Choroid plexus epithelial cell (primary cell): ENCODE measurements at regions not wholly inside any gene's neighbourhood (a gene's known extent, or its start where the extent isn't known, plus 50 kb on each side); places are given as distances from the start of the nearest gene placed in this dataset.

ENCODE experiments used
- DNase-seq: peaks from one replicate; pipeline ENCODE4 v3.0.0-alpha.2; 2010; ENCODE audit warnings: low read depth
- H3K4me3 ChIP-seq: 2 replicates; pipeline ENCODE4 v1.5.1; 2011; ENCODE audit warnings: low read depth, mild to moderate bottlenecking, control low read depth, low read length, moderate library complexity
- TF ChIP-seq, protein P1 (sequence below): conservative IDR thresholded peaks from 2 replicates; pipeline ENCODE4 v1.5.1; 2011; ENCODE audit warnings: low read depth, mild to moderate bottlenecking, control low read depth, inconsistent platforms, low read length, moderate library complexity

DNA sequence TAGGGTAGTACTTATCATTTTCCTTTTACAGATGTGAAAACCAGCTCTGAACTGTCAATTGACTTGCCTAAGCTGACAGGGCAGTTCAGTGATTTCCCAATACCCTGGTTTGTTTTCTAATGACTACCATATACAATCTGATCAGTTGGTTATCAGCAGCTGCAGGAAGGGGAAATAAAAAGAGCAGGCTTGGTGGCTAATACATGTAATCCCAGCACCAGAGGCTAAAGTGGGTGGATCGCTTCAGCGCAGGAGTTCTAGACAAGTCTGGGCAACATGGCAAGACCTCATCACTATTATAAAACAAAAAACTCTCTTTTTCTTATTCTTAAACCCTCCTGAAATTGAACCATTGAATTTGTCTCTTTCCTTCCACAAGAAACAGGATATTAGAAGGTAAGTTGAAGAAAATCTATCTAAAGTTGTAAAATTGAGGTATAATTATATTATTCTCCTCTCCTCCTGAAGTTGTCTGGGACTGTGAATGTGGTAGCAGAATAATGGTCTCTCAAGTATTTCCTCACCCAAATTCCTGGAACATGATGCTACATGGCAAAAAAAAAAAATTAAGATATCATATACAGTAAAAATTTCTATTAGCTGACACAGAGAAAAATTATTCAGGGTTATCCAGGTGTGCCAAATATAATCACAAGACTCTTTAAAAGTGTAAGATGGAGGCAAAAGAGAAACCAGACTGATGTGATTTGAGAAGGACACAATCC lies 1441.6 kb downstream of the SUCLG1 start:
- no peak overlapping the region for H3K4me3 ChIP-seq

DNA sequence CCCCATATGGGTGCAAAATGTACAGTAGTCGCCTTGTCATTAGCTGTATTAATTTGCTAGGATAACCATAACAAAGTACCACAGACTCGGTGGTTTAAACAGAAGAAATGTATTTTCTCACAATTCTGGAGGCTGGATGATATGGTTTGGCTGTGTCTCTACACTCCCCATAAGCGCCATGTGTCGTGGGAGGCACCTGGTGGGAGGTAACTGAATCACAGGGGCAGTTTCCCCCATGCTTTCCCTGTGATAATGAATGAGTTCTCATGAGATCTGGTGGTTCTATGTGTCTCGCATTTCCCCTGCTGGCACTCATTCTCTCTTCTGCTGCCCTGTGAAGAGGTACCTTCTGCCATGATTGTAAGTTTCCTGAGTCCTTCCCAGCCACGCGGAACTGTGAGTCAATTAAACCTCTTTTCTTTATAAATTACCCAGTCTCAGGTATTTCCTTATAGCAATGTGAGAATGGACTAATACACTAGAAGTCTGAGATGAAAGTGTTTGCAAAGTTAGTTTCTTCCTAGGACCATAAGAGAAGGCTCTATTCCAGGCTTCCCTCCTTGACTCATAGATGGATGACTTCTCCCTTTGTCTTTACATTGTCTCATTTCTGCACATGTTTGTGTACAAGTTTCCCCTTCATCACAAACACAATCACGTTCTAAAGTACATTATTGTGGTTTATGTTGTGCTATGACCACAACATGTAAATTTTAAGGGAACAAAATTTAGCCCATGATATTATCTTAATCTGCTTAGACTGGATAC lies 1442.6 kb downstream of the SUCLG1 start:
- no peak for DNase-seq
- TF ChIP-seq, protein P1, sequence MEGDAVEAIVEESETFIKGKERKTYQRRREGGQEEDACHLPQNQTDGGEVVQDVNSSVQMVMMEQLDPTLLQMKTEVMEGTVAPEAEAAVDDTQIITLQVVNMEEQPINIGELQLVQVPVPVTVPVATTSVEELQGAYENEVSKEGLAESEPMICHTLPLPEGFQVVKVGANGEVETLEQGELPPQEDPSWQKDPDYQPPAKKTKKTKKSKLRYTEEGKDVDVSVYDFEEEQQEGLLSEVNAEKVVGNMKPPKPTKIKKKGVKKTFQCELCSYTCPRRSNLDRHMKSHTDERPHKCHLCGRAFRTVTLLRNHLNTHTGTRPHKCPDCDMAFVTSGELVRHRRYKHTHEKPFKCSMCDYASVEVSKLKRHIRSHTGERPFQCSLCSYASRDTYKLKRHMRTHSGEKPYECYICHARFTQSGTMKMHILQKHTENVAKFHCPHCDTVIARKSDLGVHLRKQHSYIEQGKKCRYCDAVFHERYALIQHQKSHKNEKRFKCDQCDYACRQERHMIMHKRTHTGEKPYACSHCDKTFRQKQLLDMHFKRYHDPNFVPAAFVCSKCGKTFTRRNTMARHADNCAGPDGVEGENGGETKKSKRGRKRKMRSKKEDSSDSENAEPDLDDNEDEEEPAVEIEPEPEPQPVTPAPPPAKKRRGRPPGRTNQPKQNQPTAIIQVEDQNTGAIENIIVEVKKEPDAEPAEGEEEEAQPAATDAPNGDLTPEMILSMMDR, result no peak
- H3K4me3 ChIP-seq, result no peak overlapping the region

More for the DNA sequence above, 1441.6 kb downstream of the SUCLG1 start:
- TF ChIP-seq, protein P1, result no peak
- peak; percentile 17 for DNase-seq

DNA sequence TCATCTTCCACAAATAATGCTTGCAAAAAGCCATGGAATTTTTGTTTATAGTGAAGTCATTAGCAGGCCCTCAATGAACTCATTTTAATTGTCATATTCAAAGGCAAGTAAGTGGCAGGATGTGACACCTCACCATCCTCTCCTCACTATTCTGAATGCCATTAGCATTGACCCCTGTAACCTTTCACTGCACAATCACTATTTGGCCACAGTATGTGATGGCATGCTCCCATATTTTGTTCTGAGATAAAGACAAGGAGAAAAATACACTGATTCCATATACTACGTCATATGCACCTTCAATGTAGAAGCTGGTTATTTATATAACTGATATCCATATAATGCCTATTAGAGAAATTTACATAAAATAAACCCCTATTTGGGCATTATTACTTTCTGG lies 1443.2 kb downstream of the SUCLG1 start:
- TF ChIP-seq, protein P1, result no peak
- no peak for DNase-seq
- no peak overlapping the region for H3K4me3 ChIP-seq

DNA sequence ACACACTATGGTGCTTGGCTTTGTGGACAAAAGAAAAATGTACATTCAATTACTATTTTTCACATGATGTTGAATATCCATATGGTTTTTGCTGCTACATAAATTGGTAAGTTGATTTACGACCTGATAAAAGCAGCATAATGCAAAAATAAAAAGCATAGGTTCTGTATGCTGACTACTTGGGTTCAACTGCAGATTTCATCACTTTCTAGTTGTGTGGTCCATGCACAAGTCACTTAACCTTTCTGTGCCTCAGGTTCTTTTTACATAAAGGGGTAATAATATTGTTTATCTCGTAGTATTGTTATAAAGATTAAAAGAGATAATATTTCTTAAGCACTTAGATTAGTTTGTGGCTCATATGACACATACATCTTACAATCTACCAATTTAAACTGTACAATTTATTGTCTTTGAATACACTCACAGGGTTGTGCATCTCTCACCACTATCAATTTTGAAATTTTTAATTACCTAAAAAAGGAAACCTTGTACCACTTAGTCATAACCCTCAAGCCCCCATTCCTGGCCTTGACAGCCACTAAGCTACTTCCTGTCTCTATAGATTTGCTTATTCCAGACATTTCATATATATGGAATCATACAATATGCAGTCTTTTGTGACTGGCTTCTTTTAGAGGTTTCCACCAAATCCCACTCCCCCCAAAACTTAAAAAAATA lies 1443.9 kb downstream of the SUCLG1 start:
- DNase-seq, result no peak
- no peak overlapping the region for H3K4me3 ChIP-seq
- TF ChIP-seq, protein P1, result no peak

DNA sequence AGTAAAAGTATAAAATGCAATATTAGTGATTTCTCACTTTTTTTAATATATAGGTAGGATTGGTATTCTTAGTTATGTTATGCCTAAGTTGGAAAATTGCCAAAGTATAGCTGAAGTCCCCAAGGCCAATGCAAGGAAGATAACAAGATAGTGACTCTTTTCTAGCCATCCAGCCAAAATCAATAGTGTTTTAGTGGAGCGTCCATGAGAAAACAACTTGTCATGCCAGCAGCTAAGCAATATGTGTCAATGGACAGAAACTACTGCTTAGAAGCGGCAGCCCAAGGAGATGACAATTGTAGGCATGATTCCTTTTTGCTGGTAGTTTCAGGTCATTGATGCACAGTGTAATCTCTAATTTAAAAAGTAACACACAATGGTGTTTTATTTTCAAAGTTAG lies 1444.6 kb downstream of the SUCLG1 start:
- DNase-seq, result no peak
- TF ChIP-seq, protein P1, result no peak
- H3K4me3 ChIP-seq, result no peak overlapping the region

DNA sequence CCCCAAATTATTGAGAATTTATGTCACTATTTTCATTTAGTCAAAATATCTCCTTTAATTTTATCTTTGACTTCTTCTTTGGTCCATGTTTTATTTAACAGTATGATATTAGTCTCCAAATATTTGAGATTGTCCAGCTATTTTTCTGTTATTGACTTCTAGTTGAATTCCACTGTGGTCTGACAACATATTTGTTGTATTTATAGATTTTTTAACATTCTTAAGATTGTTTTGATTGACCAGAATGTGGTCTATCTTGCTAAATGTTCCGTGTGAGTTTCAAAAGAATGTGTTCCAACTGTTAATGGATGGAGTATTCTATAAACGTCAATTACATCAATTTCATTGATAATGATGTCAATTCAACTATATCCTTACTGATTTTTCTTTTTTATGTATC lies 1452.1 kb downstream of the SUCLG1 start:
- DNase-seq, result peak; percentile 81
- no peak overlapping the region for H3K4me3 ChIP-seq
- TF ChIP-seq, protein P1, result no peak
